ENCODE measurements at regions not wholly inside any gene's neighbourhood (a gene's known extent, or its start where the extent isn't known, plus 50 kb on each side); places are given as distances from the start of the nearest gene placed in this dataset.

GRCh38 chr2:188870289-188870688 lies 103.9 kb upstream of the COL3A1 start:
- TF ChIP-seq, protein P1, sequence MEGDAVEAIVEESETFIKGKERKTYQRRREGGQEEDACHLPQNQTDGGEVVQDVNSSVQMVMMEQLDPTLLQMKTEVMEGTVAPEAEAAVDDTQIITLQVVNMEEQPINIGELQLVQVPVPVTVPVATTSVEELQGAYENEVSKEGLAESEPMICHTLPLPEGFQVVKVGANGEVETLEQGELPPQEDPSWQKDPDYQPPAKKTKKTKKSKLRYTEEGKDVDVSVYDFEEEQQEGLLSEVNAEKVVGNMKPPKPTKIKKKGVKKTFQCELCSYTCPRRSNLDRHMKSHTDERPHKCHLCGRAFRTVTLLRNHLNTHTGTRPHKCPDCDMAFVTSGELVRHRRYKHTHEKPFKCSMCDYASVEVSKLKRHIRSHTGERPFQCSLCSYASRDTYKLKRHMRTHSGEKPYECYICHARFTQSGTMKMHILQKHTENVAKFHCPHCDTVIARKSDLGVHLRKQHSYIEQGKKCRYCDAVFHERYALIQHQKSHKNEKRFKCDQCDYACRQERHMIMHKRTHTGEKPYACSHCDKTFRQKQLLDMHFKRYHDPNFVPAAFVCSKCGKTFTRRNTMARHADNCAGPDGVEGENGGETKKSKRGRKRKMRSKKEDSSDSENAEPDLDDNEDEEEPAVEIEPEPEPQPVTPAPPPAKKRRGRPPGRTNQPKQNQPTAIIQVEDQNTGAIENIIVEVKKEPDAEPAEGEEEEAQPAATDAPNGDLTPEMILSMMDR (IDR thresholded peaks at IDR 0.05; ENCODE audit: insufficient read depth, low read depth, low read length, missing control alignments) = no peak
- no peak overlapping the region for H3K4me3 ChIP-seq (ENCODE audit: low read length)
- peak; percentile 88 for DNase-seq (ENCODE audit: low read depth)

DNA sequence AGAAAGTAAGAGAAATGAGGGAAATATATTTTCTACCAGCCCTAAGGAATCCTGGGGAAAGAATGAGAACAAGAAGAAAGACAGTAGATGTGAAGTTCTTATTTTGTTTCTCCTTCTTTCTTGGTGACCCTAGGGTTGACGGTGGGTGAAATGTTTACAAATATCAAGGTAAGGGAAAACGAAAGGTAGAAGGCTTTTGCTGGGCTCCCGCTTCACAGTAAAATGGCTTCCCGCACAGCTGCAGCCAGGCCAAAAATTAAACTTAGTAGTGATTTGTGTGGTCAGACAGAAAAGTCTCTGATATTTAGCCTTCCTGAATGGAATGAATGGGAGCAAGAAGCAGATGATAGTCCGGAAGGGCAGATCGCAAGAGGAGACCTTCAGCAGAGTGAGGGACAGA lies 99.1 kb upstream of the COL3A1 start:
- no peak overlapping the region for H3K4me3 ChIP-seq (ENCODE audit: low read length)
- TF ChIP-seq, protein P1 (IDR thresholded peaks at IDR 0.05; ENCODE audit: insufficient read depth, low read depth, low read length, missing control alignments) = no peak
- DNase-seq (ENCODE audit: low read depth) = no peak

DNA sequence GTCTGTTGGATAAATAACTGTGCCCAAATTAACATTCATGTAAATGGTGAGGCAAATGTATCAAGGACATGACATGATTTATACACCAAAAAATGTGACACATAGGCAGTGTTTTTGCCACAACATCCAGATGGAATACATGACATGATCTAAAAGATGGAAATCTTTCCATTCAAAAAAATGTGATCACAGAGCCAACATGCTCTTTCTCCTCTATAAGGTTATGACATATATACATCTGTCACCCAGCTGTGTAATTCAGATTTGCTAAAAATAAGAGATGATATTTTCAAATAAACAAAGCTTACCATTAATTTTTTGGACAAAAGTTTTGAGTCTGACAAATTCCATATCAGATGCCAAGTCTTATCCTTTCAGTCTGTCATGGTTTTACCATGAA lies 95.5 kb upstream of the COL3A1 start:
- no peak for DNase-seq (ENCODE audit: low read depth)
- H3K4me3 ChIP-seq (ENCODE audit: low read length) = no peak overlapping the region
- TF ChIP-seq, protein P1 (IDR thresholded peaks at IDR 0.05; ENCODE audit: insufficient read depth, low read depth, low read length, missing control alignments) = no peak

- TF ChIP-seq, protein P1 (IDR thresholded peaks at IDR 0.05; ENCODE audit: insufficient read depth, low read depth, low read length, missing control alignments) = no peak
- no peak for DNase-seq (ENCODE audit: low read depth)
Observed at GRCh38 chr2:188880740-188881139, 93.4 kb upstream of the COL3A1 start.

DNA sequence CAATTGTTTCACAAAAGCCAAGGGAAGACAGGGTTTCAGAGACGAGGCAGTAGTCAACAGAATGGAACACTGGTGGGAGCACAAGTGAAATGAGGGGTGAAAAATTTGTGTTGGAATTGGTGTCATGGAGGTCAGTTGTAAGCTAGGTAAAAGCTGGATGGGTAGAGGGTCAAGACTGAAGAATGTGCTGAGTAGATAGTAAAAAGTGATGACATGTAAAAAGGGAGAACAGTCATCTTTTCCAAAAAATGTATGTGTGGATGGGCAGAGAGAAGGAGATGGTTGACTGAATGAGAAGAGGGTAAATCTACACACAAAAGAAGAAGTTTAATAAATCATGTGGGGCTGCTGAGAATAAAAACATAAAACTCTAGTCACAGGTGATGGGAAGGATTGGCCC lies 92.7 kb upstream of the COL3A1 start:
- no peak overlapping the region for H3K4me3 ChIP-seq (ENCODE audit: low read length)
- no peak for DNase-seq (ENCODE audit: low read depth)
- TF ChIP-seq, protein P1 (IDR thresholded peaks at IDR 0.05; ENCODE audit: insufficient read depth, low read depth, low read length, missing control alignments) = no peak

More at GRCh38 chr2:188880740-188881139, 93.4 kb upstream of the COL3A1 start:
- H3K4me3 ChIP-seq (ENCODE audit: low read length) = no peak overlapping the region

- H3K4me3 ChIP-seq (ENCODE audit: low read length) = no peak overlapping the region
- TF ChIP-seq, protein P1 (IDR thresholded peaks at IDR 0.05; ENCODE audit: insufficient read depth, low read depth, low read length, missing control alignments) = no peak
- no peak for DNase-seq (ENCODE audit: low read depth)
Observed at GRCh38 chr2:188884046-188884445, 90.1 kb upstream of the COL3A1 start.

GRCh38 chr2:188884517-188884916 lies 89.7 kb upstream of the COL3A1 start:
- TF ChIP-seq, protein P1 (IDR thresholded peaks at IDR 0.05; ENCODE audit: insufficient read depth, low read depth, low read length, missing control alignments) = no peak
- H3K4me3 ChIP-seq (ENCODE audit: low read length) = no peak overlapping the region
- no peak for DNase-seq (ENCODE audit: low read depth)

All from epithelial cell of esophagus (primary cell).